ENCODE measurements at regions not wholly inside any gene's neighbourhood (a gene's known extent, or its start where the extent isn't known, plus 50 kb on each side); places are given as distances from the start of the nearest gene placed in this dataset.

GRCh38 chr22:22418163-22418549 is 90.4 kb downstream of the ZNF280B start:
- H3K18ac ChIP-seq (ENCODE audit: low read depth, low read length) = no peak overlapping the region
- TF ChIP-seq CHD1 (IDR thresholded peaks at IDR 0.05; ENCODE audit: low read depth, low read length) (no peak), MAFK (IDR thresholded peaks at IDR 0.05; ENCODE audit: low read depth, low read length) (no peak), USF2 (IDR thresholded peaks at IDR 0.05; ENCODE audit: low read depth, low read length) (no peak), CEBPB (IDR thresholded peaks at IDR 0.05; ENCODE audit: low read depth, low read length) (no peak), MAZ (IDR thresholded peaks at IDR 0.05; ENCODE audit: borderline replicate concordance, low read depth, low read length) (no peak), SMC3 (IDR thresholded peaks at IDR 0.05; ENCODE audit: low read depth, low read length) (no peak), ELK1 (IDR thresholded peaks at IDR 0.05; ENCODE audit: borderline replicate concordance, low read depth, low read length) (no peak), CTCF (conservative IDR thresholded peaks at IDR 0.05; ENCODE audit: low read depth, low read length) (no peak), RCOR1 (IDR thresholded peaks at IDR 0.05; ENCODE audit: insufficient replicate concordance, low read length) (no peak), RFX5 (IDR thresholded peaks at IDR 0.05; ENCODE audit: low read depth, low read length) (no peak), NFE2L2 (IDR thresholded peaks at IDR 0.05; ENCODE audit: low read depth, low read length) (no peak), POLR2A (IDR thresholded peaks at IDR 0.05; ENCODE audit: low read depth, low read length) (no peak), BHLHE40 (IDR thresholded peaks at IDR 0.05; ENCODE audit: low read depth, low read length) (no peak), MXI1 (IDR thresholded peaks at IDR 0.05; ENCODE audit: borderline replicate concordance, low read depth, low read length) (no peak), RAD21 (IDR thresholded peaks at IDR 0.05; ENCODE audit: low read length) (no peak), FOS (IDR thresholded peaks at IDR 0.05; ENCODE audit: low read depth, low read length) (no peak)
- H4K20me1 ChIP-seq (ENCODE audit: insufficient read depth, low read length) = no peaks in the 10 kb centered on the region
- H2BK5ac ChIP-seq (ENCODE audit: low read depth, low read length, poor library complexity, severe bottlenecking) = no peak overlapping the region
- in situ Hi-C loops (cut with MboI; ENCODE audit: low sequenced_read_pairs) (no loop called here), dilution Hi-C loops (cut with HindIII; ENCODE audit: low sequenced_read_pairs, unreplicated experiment) (no loop called here), intact Hi-C loops (cut with micrococcal nuclease) (no loop called here)
- no peaks in the 10 kb centered on the region for H3K4me1 ChIP-seq (ENCODE audit: control insufficient read depth, insufficient read depth, low read length)
- no peaks in the 10 kb centered on the region for H3K36me3 ChIP-seq (ENCODE audit: control insufficient read depth, insufficient read depth, low read length)
- no peak overlapping the region for H2BK120ac ChIP-seq (ENCODE audit: low read depth, low read length)
- no peaks in the 10 kb centered on the region for H3K9me1 ChIP-seq (ENCODE audit: insufficient read depth, low read length)
- H3K4ac ChIP-seq (ENCODE audit: low read depth, low read length) = no peak overlapping the region
- no peak overlapping the region for H2AK9ac ChIP-seq (replicated peaks; ENCODE audit: low read depth, low read length, poor library complexity)
- no peak overlapping the region for H4K91ac ChIP-seq (ENCODE audit: insufficient read depth, low read depth, low read length)
- H2BK15ac ChIP-seq (ENCODE audit: low read depth, low read length) = no peak overlapping the region
- no peaks in the 10 kb centered on the region for H3K9me3 ChIP-seq (ENCODE audit: control insufficient read depth, insufficient read depth, low read length)
- peaks cover 12% of the 10 kb centered on the region for H3K27me3 ChIP-seq (ENCODE audit: control insufficient read depth, insufficient read depth, low read length)
- no peak overlapping the region for H4K5ac ChIP-seq (ENCODE audit: low read depth, low read length)
- no peak overlapping the region for H3K4me2 ChIP-seq (ENCODE audit: low read depth, low read length)
- WGBS, 2 experiments (ENCODE audit: extremely low coverage in 2 of 2, insufficient read length in 1 of 2) = no CpG with 5 or more reads among the region's 2 CpGs
- H2AK5ac ChIP-seq (ENCODE audit: low read depth, low read length) = no peak overlapping the region
- H2AFZ ChIP-seq (replicated peaks; ENCODE audit: low read length, poor library complexity) = no peak overlapping the region
- H2BK20ac ChIP-seq (ENCODE audit: low read depth, low read length) = no peak overlapping the region
- H3K14ac ChIP-seq (replicated peaks; ENCODE audit: low read depth, low read length) = no peak overlapping the region
- no peak for ATAC-seq (ENCODE audit: low read depth)
- no peak overlapping the region for H3K9ac ChIP-seq (ENCODE audit: low read depth, low read length)
- no peak overlapping the region for H4K8ac ChIP-seq (ENCODE audit: low read depth in 2 of 2, low read length in 2 of 2)
- CTCF ChIA-PET = no interaction called here
- DNase-seq = no peak
- H3K27ac ChIP-seq (ENCODE audit: insufficient read depth, low read length) = no peak overlapping the region
- H3K56ac ChIP-seq (ENCODE audit: extremely low read depth, insufficient read depth, low read length) = no peak overlapping the region
- H3K23ac ChIP-seq (ENCODE audit: low read depth, low read length) = no peak overlapping the region
- no TSS peak for BruUV-seq (replicated peaks)
- POLR2A ChIA-PET (ENCODE audit: unreplicated experiment) = no interaction called here
- no peak overlapping the region for H3K4me3 ChIP-seq (ENCODE audit: insufficient read depth, low read depth, low read length)
- no peaks in the 10 kb centered on the region for H3K79me1 ChIP-seq (ENCODE audit: low read depth in 1 of 2, low read length in 2 of 2)

All from IMR-90 (cell line).